H1 (cell line): ENCODE measurements at regions not wholly inside any gene's neighbourhood (a gene's known extent, or its start where the extent isn't known, plus 50 kb on each side); places are given as distances from the start of the nearest gene placed in this dataset.

Experiments
- CBX5 ChIP-seq: fragments of 300-800, 300-1000 bp; sonication (generic); IDR thresholded peaks from 2 replicates; pipeline ENCODE4 v1.7.1; 2016; ENCODE audit warnings: antibody characterized with exemption, low read length, low read depth
- EGR1 ChIP-seq: IDR thresholded peaks from 2 replicates; pipeline ENCODE4 v1.6.1; 2011; ENCODE audit warnings: low read depth, low read length, borderline replicate concordance
- KDM1A ChIP-seq: fragments of 200-600, 300-600 bp; sonication (generic); IDR thresholded peaks from 2 replicates; pipeline ENCODE4 v1.7.1; 2016; ENCODE audit warnings: mild to moderate bottlenecking, low read length, borderline replicate concordance
- POU5F1 ChIP-seq: IDR thresholded peaks from 2 replicates; pipeline ENCODE4 v1.6.1; 2011; ENCODE audit warnings: low read depth, mild to moderate bottlenecking, low read length, moderate library complexity
- RAD21 ChIP-seq, 2 experiments: IDR thresholded peaks in 1 of 2; conservative IDR thresholded peaks in 1 of 2; 2 replicates each; pipeline ENCODE4 v1.6.1; 2011; ENCODE audit warnings: low read depth in 2 of 2, low read length in 2 of 2, improper control_type of control experiment in 1 of 2, inconsistent platforms in 1 of 2, mild to moderate bottlenecking in 1 of 2, moderate library complexity in 1 of 2
- RBBP5 ChIP-seq: IDR thresholded peaks from 2 replicates; pipeline ENCODE4 v1.7.1; 2012; ENCODE audit warnings: low read depth, mild to moderate bottlenecking, inconsistent platforms, low read length, moderate library complexity, borderline replicate concordance
- RXRA ChIP-seq: IDR thresholded peaks from 2 replicates; pipeline ENCODE4 v1.6.1; 2011; ENCODE audit warnings: low read depth, mild to moderate bottlenecking, low read length, moderate library complexity; ENCODE audit not compliant: insufficient read depth
- SP4 ChIP-seq: IDR thresholded peaks from 2 replicates; pipeline ENCODE4 v1.6.1; 2012; ENCODE audit warnings: low read length, inconsistent platforms
- TF ChIP-seq, protein P1 (sequence below): fragments of 300-600 bp; sonication (generic); IDR thresholded peaks from 2 replicates; pipeline ENCODE4 v1.7.1; 2012; ENCODE audit warnings: low read length, moderate library complexity, mild to moderate bottlenecking, inconsistent platforms; ENCODE audit not compliant: insufficient replicate concordance
- TF ChIP-seq, protein P2 (sequence below): IDR thresholded peaks from 2 replicates; pipeline ENCODE4 v1.6.1; 2011; ENCODE audit warnings: low read length, improper control_type of control experiment

DNA sequence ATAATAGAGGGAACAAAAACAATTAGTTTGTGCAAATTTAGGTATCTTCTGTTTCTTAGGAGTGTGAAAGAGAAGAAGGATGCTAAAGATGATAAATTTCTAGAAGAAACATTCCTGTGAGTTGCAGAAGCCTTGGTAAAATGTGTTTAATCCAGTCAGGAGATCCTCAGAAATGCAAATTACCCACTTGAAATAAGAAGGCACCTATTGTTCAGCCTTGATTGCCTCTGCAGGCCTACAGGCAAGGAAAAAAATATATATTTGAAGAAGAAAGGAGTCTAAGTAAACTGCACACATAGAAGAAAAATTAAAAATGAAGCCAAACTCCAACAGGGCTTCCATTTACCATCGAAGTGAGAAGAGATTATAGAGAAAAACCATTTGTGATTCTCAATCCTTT lies 51.0 kb upstream of the LHX8 start (continued):
- TF ChIP-seq, protein P1, sequence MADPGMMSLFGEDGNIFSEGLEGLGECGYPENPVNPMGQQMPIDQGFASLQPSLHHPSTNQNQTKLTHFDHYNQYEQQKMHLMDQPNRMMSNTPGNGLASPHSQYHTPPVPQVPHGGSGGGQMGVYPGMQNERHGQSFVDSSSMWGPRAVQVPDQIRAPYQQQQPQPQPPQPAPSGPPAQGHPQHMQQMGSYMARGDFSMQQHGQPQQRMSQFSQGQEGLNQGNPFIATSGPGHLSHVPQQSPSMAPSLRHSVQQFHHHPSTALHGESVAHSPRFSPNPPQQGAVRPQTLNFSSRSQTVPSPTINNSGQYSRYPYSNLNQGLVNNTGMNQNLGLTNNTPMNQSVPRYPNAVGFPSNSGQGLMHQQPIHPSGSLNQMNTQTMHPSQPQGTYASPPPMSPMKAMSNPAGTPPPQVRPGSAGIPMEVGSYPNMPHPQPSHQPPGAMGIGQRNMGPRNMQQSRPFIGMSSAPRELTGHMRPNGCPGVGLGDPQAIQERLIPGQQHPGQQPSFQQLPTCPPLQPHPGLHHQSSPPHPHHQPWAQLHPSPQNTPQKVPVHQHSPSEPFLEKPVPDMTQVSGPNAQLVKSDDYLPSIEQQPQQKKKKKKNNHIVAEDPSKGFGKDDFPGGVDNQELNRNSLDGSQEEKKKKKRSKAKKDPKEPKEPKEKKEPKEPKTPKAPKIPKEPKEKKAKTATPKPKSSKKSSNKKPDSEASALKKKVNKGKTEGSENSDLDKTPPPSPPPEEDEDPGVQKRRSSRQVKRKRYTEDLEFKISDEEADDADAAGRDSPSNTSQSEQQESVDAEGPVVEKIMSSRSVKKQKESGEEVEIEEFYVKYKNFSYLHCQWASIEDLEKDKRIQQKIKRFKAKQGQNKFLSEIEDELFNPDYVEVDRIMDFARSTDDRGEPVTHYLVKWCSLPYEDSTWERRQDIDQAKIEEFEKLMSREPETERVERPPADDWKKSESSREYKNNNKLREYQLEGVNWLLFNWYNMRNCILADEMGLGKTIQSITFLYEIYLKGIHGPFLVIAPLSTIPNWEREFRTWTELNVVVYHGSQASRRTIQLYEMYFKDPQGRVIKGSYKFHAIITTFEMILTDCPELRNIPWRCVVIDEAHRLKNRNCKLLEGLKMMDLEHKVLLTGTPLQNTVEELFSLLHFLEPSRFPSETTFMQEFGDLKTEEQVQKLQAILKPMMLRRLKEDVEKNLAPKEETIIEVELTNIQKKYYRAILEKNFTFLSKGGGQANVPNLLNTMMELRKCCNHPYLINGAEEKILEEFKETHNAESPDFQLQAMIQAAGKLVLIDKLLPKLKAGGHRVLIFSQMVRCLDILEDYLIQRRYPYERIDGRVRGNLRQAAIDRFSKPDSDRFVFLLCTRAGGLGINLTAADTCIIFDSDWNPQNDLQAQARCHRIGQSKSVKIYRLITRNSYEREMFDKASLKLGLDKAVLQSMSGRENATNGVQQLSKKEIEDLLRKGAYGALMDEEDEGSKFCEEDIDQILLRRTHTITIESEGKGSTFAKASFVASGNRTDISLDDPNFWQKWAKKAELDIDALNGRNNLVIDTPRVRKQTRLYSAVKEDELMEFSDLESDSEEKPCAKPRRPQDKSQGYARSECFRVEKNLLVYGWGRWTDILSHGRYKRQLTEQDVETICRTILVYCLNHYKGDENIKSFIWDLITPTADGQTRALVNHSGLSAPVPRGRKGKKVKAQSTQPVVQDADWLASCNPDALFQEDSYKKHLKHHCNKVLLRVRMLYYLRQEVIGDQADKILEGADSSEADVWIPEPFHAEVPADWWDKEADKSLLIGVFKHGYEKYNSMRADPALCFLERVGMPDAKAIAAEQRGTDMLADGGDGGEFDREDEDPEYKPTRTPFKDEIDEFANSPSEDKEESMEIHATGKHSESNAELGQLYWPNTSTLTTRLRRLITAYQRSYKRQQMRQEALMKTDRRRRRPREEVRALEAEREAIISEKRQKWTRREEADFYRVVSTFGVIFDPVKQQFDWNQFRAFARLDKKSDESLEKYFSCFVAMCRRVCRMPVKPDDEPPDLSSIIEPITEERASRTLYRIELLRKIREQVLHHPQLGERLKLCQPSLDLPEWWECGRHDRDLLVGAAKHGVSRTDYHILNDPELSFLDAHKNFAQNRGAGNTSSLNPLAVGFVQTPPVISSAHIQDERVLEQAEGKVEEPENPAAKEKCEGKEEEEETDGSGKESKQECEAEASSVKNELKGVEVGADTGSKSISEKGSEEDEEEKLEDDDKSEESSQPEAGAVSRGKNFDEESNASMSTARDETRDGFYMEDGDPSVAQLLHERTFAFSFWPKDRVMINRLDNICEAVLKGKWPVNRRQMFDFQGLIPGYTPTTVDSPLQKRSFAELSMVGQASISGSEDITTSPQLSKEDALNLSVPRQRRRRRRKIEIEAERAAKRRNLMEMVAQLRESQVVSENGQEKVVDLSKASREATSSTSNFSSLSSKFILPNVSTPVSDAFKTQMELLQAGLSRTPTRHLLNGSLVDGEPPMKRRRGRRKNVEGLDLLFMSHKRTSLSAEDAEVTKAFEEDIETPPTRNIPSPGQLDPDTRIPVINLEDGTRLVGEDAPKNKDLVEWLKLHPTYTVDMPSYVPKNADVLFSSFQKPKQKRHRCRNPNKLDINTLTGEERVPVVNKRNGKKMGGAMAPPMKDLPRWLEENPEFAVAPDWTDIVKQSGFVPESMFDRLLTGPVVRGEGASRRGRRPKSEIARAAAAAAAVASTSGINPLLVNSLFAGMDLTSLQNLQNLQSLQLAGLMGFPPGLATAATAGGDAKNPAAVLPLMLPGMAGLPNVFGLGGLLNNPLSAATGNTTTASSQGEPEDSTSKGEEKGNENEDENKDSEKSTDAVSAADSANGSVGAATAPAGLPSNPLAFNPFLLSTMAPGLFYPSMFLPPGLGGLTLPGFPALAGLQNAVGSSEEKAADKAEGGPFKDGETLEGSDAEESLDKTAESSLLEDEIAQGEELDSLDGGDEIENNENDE: peak; percentile 86
- TF ChIP-seq, protein P2, sequence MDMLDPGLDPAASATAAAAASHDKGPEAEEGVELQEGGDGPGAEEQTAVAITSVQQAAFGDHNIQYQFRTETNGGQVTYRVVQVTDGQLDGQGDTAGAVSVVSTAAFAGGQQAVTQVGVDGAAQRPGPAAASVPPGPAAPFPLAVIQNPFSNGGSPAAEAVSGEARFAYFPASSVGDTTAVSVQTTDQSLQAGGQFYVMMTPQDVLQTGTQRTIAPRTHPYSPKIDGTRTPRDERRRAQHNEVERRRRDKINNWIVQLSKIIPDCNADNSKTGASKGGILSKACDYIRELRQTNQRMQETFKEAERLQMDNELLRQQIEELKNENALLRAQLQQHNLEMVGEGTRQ: no peak
- TF ChIP-seq EGR1 (no peak), RAD21 (IDR thresholded peaks at IDR 0.05 in 1 of 2, conservative IDR thresholded peaks at IDR 0.05 in 1 of 2; ENCODE audit: low read depth in 2 of 2, low read length in 2 of 2) (no peak), RBBP5 (no peak), RXRA (no peak), SP4 (no peak), CBX5 (no peak), POU5F1 (peak; percentile 52; the same call in 1 of the 2 replicates), KDM1A (no peak)
